Gastrocnemius medialis (tissue), 4 donors: ENCODE measurements at regions not wholly inside any gene's neighbourhood (a gene's known extent, or its start where the extent isn't known, plus 50 kb on each side); places are given as distances from the start of the nearest gene placed in this dataset.

Experiments
- ATAC-seq, 2 donors: fragments of 150-250 bp; one replicate each; pipeline ENCODE4 v1.9.1; 2016
- DNase-seq, 2 donors: peaks; one replicate each; pipeline ENCODE4 v3.0.0-alpha.2; 2019
- H3K27ac ChIP-seq, 4 donors: fragments of 200-600 bp; sonication (generic); 1 replicate in 1 of 4; 2 replicates in 3 of 4; pipeline ENCODE4 v1.5.1; 2016 to 2018; ENCODE audit warnings: mild to moderate bottlenecking in 2 of 4, moderate library complexity in 1 of 4
- H3K27me3 ChIP-seq, 3 donors: fragments of 200-600 bp; sonication (generic) in 2 of 3; 1 replicate in 1 of 3; 2 replicates in 2 of 3; pipeline versions ENCODE4 v1.5.1 to v1.6.0; 2016 to 2019; ENCODE audit warnings: mild to moderate bottlenecking in 1 of 3, moderate library complexity in 1 of 3
- H3K36me3 ChIP-seq, 2 donors: fragments of 200-600 bp; sonication (generic) in 1 of 2; one replicate each; pipeline ENCODE4 v1.5.1; 2017 to 2018
- H3K4me1 ChIP-seq, 2 donors: fragments of 200-600 bp; sonication (generic) in 1 of 2; one replicate each; pipeline ENCODE4 v1.5.1; 2016 to 2017; ENCODE audit warnings: mild to moderate bottlenecking in 2 of 2
- H3K4me3 ChIP-seq, 4 donors: fragments of 200-600 bp; sonication (generic) in 3 of 4; 1 replicate in 1 of 4; 2 replicates in 3 of 4; pipeline ENCODE4 v1.5.1; 2016 to 2019; ENCODE audit warnings: mild to moderate bottlenecking in 2 of 4
- H3K9me3 ChIP-seq, 3 donors: fragments of 200-600 bp; sonication (generic) in 2 of 3; 1 replicate in 1 of 3; 2 replicates in 2 of 3; pipeline ENCODE4 v1.5.1; 2016 to 2019
- POLR2A ChIP-seq, 2 donors: fragments of 450-650 bp; IDR thresholded peaks; one replicate each; pipeline ENCODE4 v1.6.1; 2017; ENCODE audit warnings: antibody characterized with exemption in 2 of 2, mild to moderate bottlenecking in 2 of 2, moderate library complexity in 2 of 2
- in situ Hi-C, 4 donors: fragments of 200-750 bp; cut with MboI; loops; one replicate each; pipeline versions ENCODE4 v1.15.0 to v1.8.0; 2017; ENCODE audit warnings: low sequenced_read_pairs in 4 of 4
- intact Hi-C: fragments of 100-400 bp; cut with DNase I; formaldehyde crosslinking; loops from one replicate; pipeline ENCODE4 v1.15.1; 2023; ENCODE audit warnings: low total_unique reads
- TF ChIP-seq, protein P1 (sequence below), 5 experiments: fragments of 450-650 bp in 3 of 5; fragments of 200-600 bp in 2 of 5; sonication (generic) in 2 of 5; IDR thresholded peaks in 4 of 5; conservative IDR thresholded peaks in 1 of 5; 1 replicate in 4 of 5; 2 replicates in 1 of 5; pipeline ENCODE4 v1.5.1; 2016 to 2019; ENCODE audit warnings: antibody characterized with exemption in 5 of 5, mild to moderate bottlenecking in 3 of 5, moderate library complexity in 3 of 5

DNA sequence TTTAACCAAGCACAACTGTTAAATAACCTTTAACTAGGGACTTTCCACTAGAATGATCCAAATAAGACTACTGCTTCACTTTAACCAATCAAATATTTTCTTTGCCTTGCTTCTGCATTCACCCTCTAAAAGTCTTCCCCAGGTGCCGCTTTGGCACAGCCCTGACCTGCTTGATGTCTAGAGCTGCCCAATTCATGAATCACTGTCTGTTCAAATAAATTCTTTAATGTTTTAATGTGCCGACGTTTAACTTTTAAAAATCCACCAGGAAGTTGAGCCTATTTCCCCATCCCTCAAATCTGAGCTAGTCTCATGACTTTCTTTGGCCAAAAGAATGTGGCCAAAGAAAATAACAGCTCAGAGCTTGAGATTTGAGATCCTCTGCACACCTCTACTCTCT lies 277.8 kb upstream of the SOX9 start:
- intact Hi-C loops (no loop called here), in situ Hi-C loops (no loop called here)
- Histone ChIP-seq H3K9me3 (no peaks in the 10 kb centered on the region), H3K4me1 (no peaks in the 10 kb centered on the region), H3K4me3 (no peak overlapping the region), H3K27ac (no peak overlapping the region), H3K27me3 (peaks cover 0 to 4% (median 0%) of the 10 kb centered on the region in 3 donors), H3K36me3 (no peaks in the 10 kb centered on the region)
- ATAC-seq (no peak), DNase-seq (no peak)
- TF ChIP-seq, protein P1, sequence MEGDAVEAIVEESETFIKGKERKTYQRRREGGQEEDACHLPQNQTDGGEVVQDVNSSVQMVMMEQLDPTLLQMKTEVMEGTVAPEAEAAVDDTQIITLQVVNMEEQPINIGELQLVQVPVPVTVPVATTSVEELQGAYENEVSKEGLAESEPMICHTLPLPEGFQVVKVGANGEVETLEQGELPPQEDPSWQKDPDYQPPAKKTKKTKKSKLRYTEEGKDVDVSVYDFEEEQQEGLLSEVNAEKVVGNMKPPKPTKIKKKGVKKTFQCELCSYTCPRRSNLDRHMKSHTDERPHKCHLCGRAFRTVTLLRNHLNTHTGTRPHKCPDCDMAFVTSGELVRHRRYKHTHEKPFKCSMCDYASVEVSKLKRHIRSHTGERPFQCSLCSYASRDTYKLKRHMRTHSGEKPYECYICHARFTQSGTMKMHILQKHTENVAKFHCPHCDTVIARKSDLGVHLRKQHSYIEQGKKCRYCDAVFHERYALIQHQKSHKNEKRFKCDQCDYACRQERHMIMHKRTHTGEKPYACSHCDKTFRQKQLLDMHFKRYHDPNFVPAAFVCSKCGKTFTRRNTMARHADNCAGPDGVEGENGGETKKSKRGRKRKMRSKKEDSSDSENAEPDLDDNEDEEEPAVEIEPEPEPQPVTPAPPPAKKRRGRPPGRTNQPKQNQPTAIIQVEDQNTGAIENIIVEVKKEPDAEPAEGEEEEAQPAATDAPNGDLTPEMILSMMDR (IDR thresholded peaks at IDR 0.05 in 4 of 5, conservative IDR thresholded peaks at IDR 0.05 in 1 of 5), result no peak
- no peak for TF ChIP-seq POLR2A (IDR thresholded peaks at IDR 0.05)

DNA sequence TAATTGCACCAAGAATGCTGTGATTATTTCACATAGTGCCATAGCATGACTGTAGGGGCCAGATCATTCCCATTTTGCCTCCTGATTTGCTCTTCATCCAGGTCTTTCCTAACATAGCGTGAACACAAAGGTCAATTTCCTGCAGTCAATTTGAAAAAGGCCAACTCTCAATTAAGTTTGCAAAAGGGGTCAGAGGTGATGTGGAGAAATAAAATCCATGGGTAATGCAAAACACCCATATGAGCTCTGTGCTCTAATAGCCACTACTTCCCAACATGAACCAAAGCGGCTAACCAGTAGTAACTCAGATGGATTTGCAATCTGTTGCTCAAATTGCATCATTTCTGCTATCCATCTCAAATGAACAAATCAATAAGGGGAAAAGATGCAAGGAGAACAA lies 275.5 kb upstream of the SOX9 start:
- Histone ChIP-seq H3K9me3 (no peaks in the 10 kb centered on the region), H3K4me3 (no peak overlapping the region), H3K27me3 (peaks cover 0 to 4% (median 0%) of the 10 kb centered on the region in 3 donors), H3K4me1 (no peaks in the 10 kb centered on the region), H3K27ac (no peak overlapping the region), H3K36me3 (no peaks in the 10 kb centered on the region)
- intact Hi-C loops, result no loop called here
- in situ Hi-C loops, result no loop called here
- ATAC-seq (no peak), DNase-seq (no peak)
- no peak for TF ChIP-seq POLR2A (IDR thresholded peaks at IDR 0.05)
- TF ChIP-seq, protein P1 (IDR thresholded peaks at IDR 0.05 in 4 of 5, conservative IDR thresholded peaks at IDR 0.05 in 1 of 5), result no peak

DNA sequence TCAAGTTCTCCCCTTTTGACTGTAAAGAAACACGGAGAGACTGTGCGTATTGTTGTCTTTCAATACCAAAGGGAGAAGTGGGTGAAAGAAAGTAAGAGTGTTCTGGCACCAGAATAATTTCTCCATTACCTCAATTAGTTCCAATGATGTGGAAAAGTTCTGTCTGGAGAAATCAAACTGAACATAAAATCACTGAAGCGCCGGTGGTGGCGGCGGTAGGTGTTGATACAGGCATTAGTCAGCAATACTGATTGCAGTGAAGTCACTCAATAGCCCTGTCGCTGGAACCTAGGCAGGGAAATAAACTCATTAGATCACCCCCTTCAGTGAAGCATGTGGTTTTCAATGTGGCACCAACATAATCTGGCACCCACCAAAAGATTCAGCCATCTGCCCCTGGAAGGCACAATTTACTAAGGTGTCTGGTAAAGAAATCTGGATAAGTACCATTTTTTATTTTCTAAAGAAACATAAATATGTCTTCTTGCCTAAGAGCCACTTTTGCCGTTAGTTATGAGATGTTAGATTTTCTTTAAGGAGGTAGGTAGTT lies 274.2 kb upstream of the SOX9 start:
- H3K27me3 ChIP-seq, result peaks cover 0 to 4% (median 0%) of the 10 kb centered on the region in 3 donors
- no peaks in the 10 kb centered on the region for H3K9me3 ChIP-seq
- H3K36me3 ChIP-seq, result no peaks in the 10 kb centered on the region
- TF ChIP-seq, protein P1 (IDR thresholded peaks at IDR 0.05 in 4 of 5, conservative IDR thresholded peaks at IDR 0.05 in 1 of 5), result no peak
- no peak for TF ChIP-seq POLR2A (IDR thresholded peaks at IDR 0.05)
- intact Hi-C loops (no loop called here), in situ Hi-C loops (no loop called here)
- no peaks in the 10 kb centered on the region for H3K4me1 ChIP-seq
- no peak overlapping the region for H3K27ac ChIP-seq
- ATAC-seq, result no peak
- H3K4me3 ChIP-seq, result no peak overlapping the region
- no peak for DNase-seq

DNA sequence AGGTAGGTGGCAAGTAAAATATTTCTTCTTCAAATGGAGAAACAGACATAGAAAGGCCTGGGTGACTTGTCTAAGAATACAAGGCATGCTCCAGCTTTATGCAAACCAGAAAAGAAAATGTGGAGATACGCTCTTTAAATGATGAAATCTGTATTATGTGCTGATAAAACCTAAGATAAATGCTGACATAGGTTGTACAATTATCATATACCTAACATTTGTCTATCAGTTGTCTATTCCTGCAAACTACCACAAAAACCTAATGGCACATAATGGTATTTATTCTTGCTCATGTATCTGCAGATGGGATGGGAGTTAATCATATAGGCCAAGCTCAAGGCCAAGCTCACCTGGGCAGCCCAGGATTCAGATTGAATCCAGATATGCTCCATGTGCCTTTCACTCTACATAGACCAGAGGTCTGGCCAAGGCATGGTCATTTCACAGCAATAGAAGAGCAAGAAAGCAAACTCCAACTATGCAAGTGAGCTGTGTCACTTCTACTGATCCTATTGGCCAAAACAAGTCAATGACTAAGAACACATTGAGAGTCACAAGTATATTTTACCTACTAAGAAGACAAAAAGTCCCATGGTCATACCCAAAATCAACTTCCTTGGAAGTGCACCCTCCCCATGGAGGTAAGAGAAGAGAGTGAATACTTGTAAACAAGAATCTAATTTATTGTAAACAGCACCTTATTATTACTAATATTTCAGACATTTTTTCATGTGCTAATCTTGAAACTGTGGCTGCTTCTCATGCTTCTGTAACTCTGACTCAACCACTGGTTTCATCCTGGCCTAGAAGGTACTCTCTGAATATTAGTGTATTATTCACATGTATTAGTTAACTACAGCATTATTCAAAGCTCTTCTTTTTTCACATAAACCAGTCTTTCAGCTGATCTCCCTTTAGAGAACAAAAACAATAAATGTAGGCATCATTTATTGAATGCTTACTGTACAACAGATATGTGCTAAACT lies 270.7 kb upstream of the SOX9 start:
- Histone ChIP-seq H3K27me3 (no peaks in the 10 kb centered on the region), H3K9me3 (no peaks in the 10 kb centered on the region), H3K27ac (no peak overlapping the region), H3K4me1 (no peaks in the 10 kb centered on the region), H3K36me3 (no peaks in the 10 kb centered on the region), H3K4me3 (no peak overlapping the region)
- intact Hi-C loops (no loop called here), in situ Hi-C loops (no loop called here)
- ATAC-seq, result no peak
- TF ChIP-seq, protein P1 (IDR thresholded peaks at IDR 0.05 in 4 of 5, conservative IDR thresholded peaks at IDR 0.05 in 1 of 5), result no peak
- no peak for DNase-seq
